ENCODE measurements at regions not wholly inside any gene's neighbourhood (a gene's known extent, or its start where the extent isn't known, plus 50 kb on each side); places are given as distances from the start of the nearest gene placed in this dataset.

DNA sequence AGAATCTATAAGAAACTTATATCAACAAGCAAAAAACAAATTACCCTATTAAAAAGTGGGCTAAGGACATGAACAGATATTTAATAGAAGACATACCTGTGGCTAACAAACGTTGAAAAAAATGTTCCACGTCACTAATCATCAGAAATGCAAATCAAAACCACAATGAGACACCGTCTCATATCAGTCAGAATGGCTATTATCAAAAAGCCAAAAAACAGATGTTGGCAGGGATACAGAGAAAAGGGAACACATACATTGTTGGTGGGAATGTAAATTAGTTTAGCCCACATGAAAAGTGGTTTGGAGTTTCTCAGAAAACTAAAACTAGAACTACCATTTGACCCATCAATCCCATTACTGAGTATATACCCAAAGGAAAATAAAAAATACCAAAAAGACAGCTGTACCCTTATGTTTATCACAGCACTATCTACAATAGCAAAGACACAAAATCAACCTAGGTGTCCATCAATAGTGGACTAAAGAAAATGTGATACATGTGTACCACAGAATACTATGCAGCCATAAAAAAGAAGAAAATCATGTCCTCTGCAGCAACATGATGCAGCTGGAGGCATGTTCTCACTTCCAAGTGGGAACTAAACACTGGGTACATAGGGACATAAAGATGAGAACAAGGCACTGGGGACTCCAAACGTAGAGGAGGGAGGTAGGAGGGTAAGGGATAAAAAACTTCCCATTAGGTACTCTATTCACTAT, 83.8 kb upstream of the TMEM168 start:
- peaks cover 9% of the 10 kb centered on the region for H3K4me1 Mint-ChIP-seq (ENCODE audit: low read depth)
- H3K9me3 Mint-ChIP-seq (ENCODE audit: low read depth), result peaks cover 13% of the 10 kb centered on the region
- peaks cover 2% of the 10 kb centered on the region for H3K36me3 Mint-ChIP-seq (ENCODE audit: low read depth)
- no peak overlapping the region for H3K4me3 Mint-ChIP-seq (ENCODE audit: unreplicated experiment)
- TF ChIP-seq, protein P1, sequence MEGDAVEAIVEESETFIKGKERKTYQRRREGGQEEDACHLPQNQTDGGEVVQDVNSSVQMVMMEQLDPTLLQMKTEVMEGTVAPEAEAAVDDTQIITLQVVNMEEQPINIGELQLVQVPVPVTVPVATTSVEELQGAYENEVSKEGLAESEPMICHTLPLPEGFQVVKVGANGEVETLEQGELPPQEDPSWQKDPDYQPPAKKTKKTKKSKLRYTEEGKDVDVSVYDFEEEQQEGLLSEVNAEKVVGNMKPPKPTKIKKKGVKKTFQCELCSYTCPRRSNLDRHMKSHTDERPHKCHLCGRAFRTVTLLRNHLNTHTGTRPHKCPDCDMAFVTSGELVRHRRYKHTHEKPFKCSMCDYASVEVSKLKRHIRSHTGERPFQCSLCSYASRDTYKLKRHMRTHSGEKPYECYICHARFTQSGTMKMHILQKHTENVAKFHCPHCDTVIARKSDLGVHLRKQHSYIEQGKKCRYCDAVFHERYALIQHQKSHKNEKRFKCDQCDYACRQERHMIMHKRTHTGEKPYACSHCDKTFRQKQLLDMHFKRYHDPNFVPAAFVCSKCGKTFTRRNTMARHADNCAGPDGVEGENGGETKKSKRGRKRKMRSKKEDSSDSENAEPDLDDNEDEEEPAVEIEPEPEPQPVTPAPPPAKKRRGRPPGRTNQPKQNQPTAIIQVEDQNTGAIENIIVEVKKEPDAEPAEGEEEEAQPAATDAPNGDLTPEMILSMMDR (IDR thresholded peaks at IDR 0.05), result no peak
- H3K27me3 Mint-ChIP-seq (ENCODE audit: low read depth), result no peaks in the 10 kb centered on the region
- H3K27ac Mint-ChIP-seq (ENCODE audit: unreplicated experiment), result no peak overlapping the region
- no peak for DNase-seq (ENCODE audit: low spot score)

DNA sequence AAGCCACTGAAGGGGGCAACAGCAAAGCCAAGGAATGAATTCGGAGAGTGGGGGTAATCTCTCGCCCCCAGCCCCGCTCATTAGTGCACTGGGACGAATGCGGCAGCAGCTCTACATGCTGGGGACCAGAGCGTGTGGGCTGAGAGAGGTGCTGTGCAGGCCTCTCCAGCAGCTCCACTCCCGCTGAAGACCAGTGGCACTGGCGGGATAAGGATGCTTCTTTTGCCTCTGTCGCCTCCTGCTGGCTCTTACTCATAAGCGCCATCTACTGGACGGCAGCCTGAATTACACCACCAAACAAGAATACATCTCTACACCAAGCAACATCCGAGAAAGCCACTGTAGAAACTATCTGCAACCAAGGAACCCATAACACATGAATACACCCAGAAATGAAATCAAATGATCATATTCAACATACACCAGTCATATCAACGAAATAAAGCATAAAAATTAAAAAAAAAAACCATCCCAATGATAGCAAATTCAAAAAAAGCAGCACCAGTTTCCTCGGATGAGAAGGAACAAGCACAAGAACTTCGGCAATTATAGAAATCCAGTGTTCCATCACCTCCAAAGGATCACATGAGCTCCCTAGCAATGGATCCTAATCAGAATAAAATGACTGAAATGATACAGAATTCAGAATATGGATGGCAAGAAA, 79.0 kb upstream of the TMEM168 start:
- H3K9me3 Mint-ChIP-seq (ENCODE audit: low read depth), result peaks cover 13% of the 10 kb centered on the region
- H3K4me3 Mint-ChIP-seq (ENCODE audit: unreplicated experiment), result no peak overlapping the region
- no peak overlapping the region for H3K27ac Mint-ChIP-seq (ENCODE audit: unreplicated experiment)
- H3K4me1 Mint-ChIP-seq (ENCODE audit: low read depth), result peaks cover 7% of the 10 kb centered on the region
- DNase-seq (ENCODE audit: low spot score), result no peak
- H3K27me3 Mint-ChIP-seq (ENCODE audit: low read depth), result no peaks in the 10 kb centered on the region
- H3K36me3 Mint-ChIP-seq (ENCODE audit: low read depth), result peaks cover 2% of the 10 kb centered on the region
- TF ChIP-seq, protein P1 (IDR thresholded peaks at IDR 0.05), result peak; percentile 83

DNA sequence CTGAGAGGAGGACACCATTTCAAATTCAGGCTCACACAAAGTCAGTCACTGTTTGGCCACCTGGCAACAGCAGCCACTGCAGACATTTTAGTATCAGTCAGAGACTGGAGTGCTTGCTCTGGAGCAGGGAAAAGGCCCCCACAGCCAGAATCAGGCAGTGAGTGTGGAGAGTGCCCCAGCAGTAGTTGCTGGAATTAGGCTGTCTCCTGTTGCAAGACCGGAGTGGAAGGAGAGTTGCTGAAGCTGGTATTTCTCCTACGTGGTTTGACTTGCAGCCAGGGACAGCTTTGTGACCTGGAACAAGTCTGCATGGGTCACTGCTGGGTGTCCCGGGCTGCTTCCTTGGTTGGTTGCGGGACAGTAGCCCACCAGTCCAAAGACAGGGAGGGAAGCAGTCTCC, 78.4 kb upstream of the TMEM168 start:
- no peak for DNase-seq (ENCODE audit: low spot score)
- peaks cover 7% of the 10 kb centered on the region for H3K4me1 Mint-ChIP-seq (ENCODE audit: low read depth)
- H3K4me3 Mint-ChIP-seq (ENCODE audit: unreplicated experiment), result no peak overlapping the region
- TF ChIP-seq, protein P1 (IDR thresholded peaks at IDR 0.05), result no peak
- no peak overlapping the region for H3K27ac Mint-ChIP-seq (ENCODE audit: unreplicated experiment)
- H3K9me3 Mint-ChIP-seq (ENCODE audit: low read depth), result peaks cover 16% of the 10 kb centered on the region
- H3K27me3 Mint-ChIP-seq (ENCODE audit: low read depth), result no peaks in the 10 kb centered on the region
- peaks cover 4% of the 10 kb centered on the region for H3K36me3 Mint-ChIP-seq (ENCODE audit: low read depth)

DNA sequence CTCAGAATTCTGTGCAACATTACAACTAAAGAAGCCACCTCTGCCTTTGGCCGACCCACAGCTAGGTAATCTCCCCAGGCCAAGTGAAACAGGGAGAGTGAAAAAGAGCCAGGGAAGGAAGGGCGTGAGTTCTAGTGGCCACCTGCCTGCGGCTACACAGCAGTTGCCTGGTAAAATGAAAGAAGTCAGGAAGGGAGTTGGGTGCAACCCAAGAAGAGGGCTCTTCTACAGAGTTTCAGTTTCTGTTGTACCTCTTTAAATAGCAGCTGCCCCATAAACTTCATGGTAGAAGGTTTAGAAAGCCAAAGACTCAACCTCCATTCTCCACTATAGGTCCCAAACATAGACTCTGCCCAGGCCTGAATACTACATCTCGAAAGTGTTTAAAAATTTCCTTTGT, 76.2 kb upstream of the TMEM168 start:
- TF ChIP-seq, protein P1 (IDR thresholded peaks at IDR 0.05), result no peak
- no peak for DNase-seq (ENCODE audit: low spot score)
- Mint-ChIP-seq H3K36me3 (ENCODE audit: low read depth) (peaks cover 5% of the 10 kb centered on the region), H3K4me1 (ENCODE audit: low read depth) (peaks cover 7% of the 10 kb centered on the region), H3K4me3 (ENCODE audit: unreplicated experiment) (no peak overlapping the region), H3K9me3 (ENCODE audit: low read depth) (peaks cover 23% of the 10 kb centered on the region), H3K27me3 (ENCODE audit: low read depth) (no peaks in the 10 kb centered on the region), H3K27ac (ENCODE audit: unreplicated experiment) (no peak overlapping the region)

DNA sequence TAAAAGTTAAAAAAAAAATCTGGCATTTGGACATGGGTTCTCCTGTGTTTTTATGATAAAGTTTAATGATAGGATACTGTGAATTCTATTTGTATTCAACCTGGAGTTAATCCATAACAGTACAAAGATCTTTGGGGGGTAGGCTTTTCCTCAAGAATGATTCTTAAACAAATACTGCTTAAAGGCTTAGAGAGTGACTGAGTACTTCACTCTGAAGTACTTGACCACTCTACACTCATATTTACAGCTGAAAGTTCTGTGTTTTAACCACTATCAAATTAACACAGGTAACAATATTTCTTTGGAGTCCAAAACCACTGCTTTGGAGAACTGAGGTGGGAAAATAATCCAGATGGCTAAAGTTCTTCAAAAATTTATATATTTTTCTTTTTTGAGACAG, 74.2 kb upstream of the TMEM168 start:
- no peaks in the 10 kb centered on the region for H3K27me3 Mint-ChIP-seq (ENCODE audit: low read depth)
- TF ChIP-seq, protein P1 (IDR thresholded peaks at IDR 0.05), result no peak
- H3K36me3 Mint-ChIP-seq (ENCODE audit: low read depth), result peaks cover 5% of the 10 kb centered on the region
- H3K4me3 Mint-ChIP-seq (ENCODE audit: unreplicated experiment), result no peak overlapping the region
- no peak overlapping the region for H3K27ac Mint-ChIP-seq (ENCODE audit: unreplicated experiment)
- peaks cover 7% of the 10 kb centered on the region for H3K4me1 Mint-ChIP-seq (ENCODE audit: low read depth)
- peaks cover 14% of the 10 kb centered on the region for H3K9me3 Mint-ChIP-seq (ENCODE audit: low read depth)
- DNase-seq (ENCODE audit: low spot score), result no peak

Data from chondrocyte (in vitro differentiated cells).